SK-N-SH treated with all-trans-retinoic acid at 6 μM for 48 hours (cell line): ENCODE measurements at regions not wholly inside any gene's neighbourhood (a gene's known extent, or its start where the extent isn't known, plus 50 kb on each side); places are given as distances from the start of the nearest gene placed in this dataset.

Experiments used
- ATAC-seq: fragments of 200-7000 bp; cut with Tn5 transposase; 3 replicates; pipeline ENCODE4 v1.9.1; 2020; ENCODE audit warnings: mild to moderate bottlenecking, moderate library complexity
- ARNTL ChIP-seq: fragments of 450-650 bp; formaldehyde crosslinking; IDR thresholded peaks from 2 replicates; pipeline ENCODE4 v1.5.0; 2020; ENCODE audit warnings: low read depth, mild to moderate bottlenecking, moderate library complexity, borderline replicate concordance
- CREB5 ChIP-seq: fragments of 250-450 bp; sonication (Bioruptor Pico); IDR thresholded peaks from 2 replicates; pipeline ENCODE4 v1.5.1; 2020; ENCODE audit warnings: low read depth, mild to moderate bottlenecking, moderate library complexity
- CSRNP3 ChIP-seq: fragments of 250-450 bp; sonication (Bioruptor Pico); IDR thresholded peaks from 2 replicates; pipeline ENCODE4 v1.5.1; 2021; ENCODE audit warnings: mild to moderate bottlenecking, moderate library complexity
- ISL1 ChIP-seq: fragments of 250-450 bp; sonication (Bioruptor Pico); IDR thresholded peaks from 2 replicates; pipeline ENCODE4 v2.1.2; 2022; ENCODE audit warnings: mild to moderate bottlenecking, moderate library complexity
- OSR1 ChIP-seq: fragments of 250-450 bp; sonication (Bioruptor Pico); IDR thresholded peaks from 2 replicates; pipeline ENCODE4 v1.8.0; 2022; ENCODE audit warnings: moderate library complexity, mild to moderate bottlenecking, inconsistent platforms
- POU6F1 ChIP-seq: fragments of 250-450 bp; sonication (Bioruptor Pico); IDR thresholded peaks from 2 replicates; pipeline ENCODE4 v1.8.0; 2021; ENCODE audit warnings: low read depth, mild to moderate bottlenecking, moderate library complexity, borderline replicate concordance
- PPARA ChIP-seq: fragments of 250-450 bp; sonication (Bioruptor Pico); IDR thresholded peaks from 2 replicates; pipeline ENCODE4 v1.5.0; 2020; ENCODE audit warnings: mild to moderate bottlenecking, borderline replicate concordance
- SNAI2 ChIP-seq: fragments of 250-450 bp; sonication (Bioruptor Pico); IDR thresholded peaks from 2 replicates; pipeline ENCODE4 v1.5.0; 2020; ENCODE audit warnings: mild to moderate bottlenecking, moderate library complexity
- TCF4 ChIP-seq: fragments of 250-450 bp; sonication (Bioruptor Pico); IDR thresholded peaks from 2 replicates; pipeline ENCODE4 v1.8.0; 2021; ENCODE audit warnings: mild to moderate bottlenecking, moderate library complexity, borderline replicate concordance
- TOX ChIP-seq: fragments of 250-450 bp; sonication (Bioruptor Pico); IDR thresholded peaks from 2 replicates; pipeline ENCODE4 v1.8.0; 2021; ENCODE audit warnings: mild to moderate bottlenecking, moderate library complexity, borderline replicate concordance
- TSHZ2 ChIP-seq: fragments of 250-450 bp; sonication (Bioruptor Pico); IDR thresholded peaks from 2 replicates; pipeline ENCODE4 v1.5.0; 2020; ENCODE audit warnings: mild to moderate bottlenecking, moderate library complexity
- ZC3H10 ChIP-seq: fragments of 250-450 bp; sonication (Bioruptor Pico); IDR thresholded peaks from 2 replicates; pipeline ENCODE4 v1.5.1; 2021; ENCODE audit warnings: mild to moderate bottlenecking, moderate library complexity
- ZFP3 ChIP-seq: fragments of 250-450 bp; sonication (Bioruptor Pico); IDR thresholded peaks from 2 replicates; pipeline ENCODE4 v1.5.0; 2020; ENCODE audit warnings: mild to moderate bottlenecking, moderate library complexity
- ZFP30 ChIP-seq: fragments of 450-650 bp; formaldehyde crosslinking; IDR thresholded peaks from 2 replicates; pipeline ENCODE4 v1.5.0; 2022; ENCODE audit warnings: mild to moderate bottlenecking, moderate library complexity
- ZNF565 ChIP-seq: fragments of 450-650 bp; formaldehyde crosslinking; conservative IDR thresholded peaks from 2 replicates; pipeline ENCODE4 v1.5.0; 2020; ENCODE audit warnings: low read depth, mild to moderate bottlenecking, moderate library complexity
- ZNF70 ChIP-seq: fragments of 450-650 bp; formaldehyde crosslinking; IDR thresholded peaks from 2 replicates; pipeline ENCODE4 v1.5.0; 2020; ENCODE audit warnings: mild to moderate bottlenecking, moderate library complexity
- ZNF8 ChIP-seq: fragments of 450-650 bp; formaldehyde crosslinking; IDR thresholded peaks from 2 replicates; pipeline ENCODE4 v1.5.0; 2020; ENCODE audit warnings: mild to moderate bottlenecking, moderate library complexity

GRCh38 chr3:28637742-28638141 is 289.1 kb upstream of the AZI2 start (continued):
- TF ChIP-seq ZFP3 (CRISPR knock-in tag) (no peak), OSR1 (CRISPR knock-in tag) (no peak), ISL1 (no peak), ZFP30 (CRISPR knock-in tag) (no peak), ZNF70 (no peak), TOX (CRISPR knock-in tag) (no peak), PPARA (CRISPR knock-in tag) (no peak)

- 0 out of 2 replicates have a peak, but pooled peaks have one; percentile 34 for TF ChIP-seq TCF4 (CRISPR knock-in tag)
- TF ChIP-seq ZNF565 (CRISPR knock-in tag): no peak
- no peak for ATAC-seq
Observed at GRCh38 chr3:28645149-28645548, 296.5 kb upstream of the AZI2 start.

DNA sequence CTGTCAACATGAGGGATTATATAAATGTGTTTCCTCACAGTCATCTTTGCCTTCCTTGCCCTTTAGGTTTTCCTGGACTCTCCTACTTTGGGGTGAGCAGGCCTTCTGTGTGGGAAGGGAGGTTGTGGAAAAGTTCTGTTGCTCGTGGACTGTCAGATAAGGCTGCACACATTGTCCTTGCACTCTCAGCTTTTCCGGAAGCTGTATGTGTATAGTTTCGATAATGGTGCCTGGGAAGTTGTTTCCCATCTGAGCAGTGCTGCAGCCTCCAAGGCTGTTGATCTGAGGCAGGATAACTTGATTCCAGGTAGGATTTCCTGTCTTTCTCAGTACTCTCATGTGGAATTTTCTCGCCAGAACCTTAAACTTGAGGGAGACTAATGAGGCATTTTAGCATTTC is 297.8 kb upstream of the AZI2 start:
- ATAC-seq: no peak
- TF ChIP-seq SNAI2: no peak
- TF ChIP-seq TOX (CRISPR knock-in tag): no peak
- no peak for TF ChIP-seq CREB5
- TF ChIP-seq CSRNP3 (CRISPR knock-in tag): no peak
- TF ChIP-seq ISL1: no peak
- no peak for TF ChIP-seq POU6F1 (CRISPR knock-in tag)

GRCh38 chr3:28649266-28649665 is 300.6 kb upstream of the AZI2 start:
- ATAC-seq: no peak
- TF ChIP-seq PPARA (CRISPR knock-in tag): no peak
- TF ChIP-seq TOX (CRISPR knock-in tag): no peak
- TF ChIP-seq ZFP3 (CRISPR knock-in tag): no peak
- no peak for TF ChIP-seq ZNF8 (CRISPR knock-in tag)

DNA sequence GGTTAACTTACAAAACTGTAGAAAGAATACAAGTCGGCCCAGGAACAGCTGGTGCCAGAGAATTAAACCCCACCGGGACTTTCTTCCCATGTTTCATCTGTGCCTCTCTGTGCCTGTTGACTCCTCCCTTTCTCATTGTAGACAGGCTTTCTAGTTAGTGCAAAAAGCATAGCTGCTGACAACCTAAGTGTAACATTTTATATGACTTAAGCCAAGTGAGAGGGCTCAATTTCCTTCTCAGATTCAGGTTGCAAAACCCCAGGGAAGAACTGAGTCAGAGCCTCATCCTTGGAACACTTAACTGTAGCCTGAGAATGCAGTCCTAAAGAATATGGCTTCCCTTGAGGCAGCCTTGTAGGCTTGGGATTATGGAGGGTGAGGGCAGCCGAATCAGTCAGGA is 302.5 kb upstream of the AZI2 start:
- no peak for ATAC-seq
- no peak for TF ChIP-seq ZFP3 (CRISPR knock-in tag)
- no peak for TF ChIP-seq TSHZ2 (CRISPR knock-in tag)
- no peak for TF ChIP-seq ZNF70
- TF ChIP-seq OSR1 (CRISPR knock-in tag): no peak
- no peak for TF ChIP-seq PPARA (CRISPR knock-in tag)
- no peak for TF ChIP-seq TOX (CRISPR knock-in tag)

- ATAC-seq: no peak
- TF ChIP-seq TSHZ2 (CRISPR knock-in tag) (no peak), ARNTL (no peak), ZNF8 (CRISPR knock-in tag) (no peak), ZC3H10 (CRISPR knock-in tag) (no peak), ZFP30 (CRISPR knock-in tag) (no peak), ISL1 (no peak), OSR1 (CRISPR knock-in tag) (no peak), POU6F1 (CRISPR knock-in tag) (no peak), CSRNP3 (CRISPR knock-in tag) (no peak), PPARA (CRISPR knock-in tag) (no peak)
Observed at GRCh38 chr3:28664123-28664522, 315.5 kb upstream of the AZI2 start.
